Activated T-cell treated with anti-CD3 and anti-CD28 coated beads, Interleukin-2, amount 50 U/mL, for 72 hours (primary cell): ENCODE measurements at regions not wholly inside any gene's neighbourhood (a gene's known extent, or its start where the extent isn't known, plus 50 kb on each side); places are given as distances from the start of the nearest gene placed in this dataset.

ENCODE experiments used
- ATAC-seq, 2 donors: fragments of 150-1000 bp; cut with Tn5 transposase; replicated peaks in 1 of 2; 2 replicates each; pipeline ENCODE4 v1.10.0; 2021; ENCODE audit warnings: moderate library complexity in 2 of 2, mild to moderate bottlenecking in 1 of 2
- DNase-seq, 2 donors: peaks; one replicate each; pipeline ENCODE4 v3.0.0; 2021 to 2022; ENCODE audit warnings: mixed read lengths in 1 of 2
- H3K27ac Mint-ChIP-seq: one replicate; pipeline ENCODE4 v1.8.0; 2022; ENCODE audit warnings: mild to moderate bottlenecking, moderate library complexity, mixed read lengths
- H3K27me3 Mint-ChIP-seq: one replicate; pipeline ENCODE4 v1.8.0; 2022; ENCODE audit warnings: low read depth, mixed read lengths
- H3K36me3 Mint-ChIP-seq, 2 donors: one replicate each; pipeline ENCODE4 v1.8.0; 2022; ENCODE audit warnings: mixed read lengths in 2 of 2, mild to moderate bottlenecking in 1 of 2; ENCODE audit not compliant: insufficient read depth in 2 of 2
- H3K4me1 Mint-ChIP-seq: one replicate; pipeline ENCODE4 v1.8.0; 2022; ENCODE audit warnings: low read depth, mixed read lengths
- H3K4me3 Mint-ChIP-seq, 2 donors: one replicate each; pipeline ENCODE4 v1.8.0; 2022; ENCODE audit warnings: mild to moderate bottlenecking in 2 of 2, mixed read lengths in 2 of 2, moderate library complexity in 2 of 2
- H3K9me3 Mint-ChIP-seq, 2 donors: one replicate each; pipeline ENCODE4 v1.8.0; 2022; ENCODE audit warnings: mixed read lengths in 2 of 2

GRCh38 chr9:28293369-28294090 lies 720.2 kb upstream of the C9orf72 start:
- no peak for ATAC-seq
- H3K36me3 Mint-ChIP-seq = no peaks in the 10 kb centered on the region
- no peak overlapping the region for H3K4me3 Mint-ChIP-seq
- H3K27me3 Mint-ChIP-seq = no peaks in the 10 kb centered on the region
- no peak overlapping the region for H3K27ac Mint-ChIP-seq
- H3K9me3 Mint-ChIP-seq = peaks cover 2 to 4% of the 10 kb centered on the region in 2 donors
- DNase-seq = no peak
- H3K4me1 Mint-ChIP-seq = no peaks in the 10 kb centered on the region

DNA sequence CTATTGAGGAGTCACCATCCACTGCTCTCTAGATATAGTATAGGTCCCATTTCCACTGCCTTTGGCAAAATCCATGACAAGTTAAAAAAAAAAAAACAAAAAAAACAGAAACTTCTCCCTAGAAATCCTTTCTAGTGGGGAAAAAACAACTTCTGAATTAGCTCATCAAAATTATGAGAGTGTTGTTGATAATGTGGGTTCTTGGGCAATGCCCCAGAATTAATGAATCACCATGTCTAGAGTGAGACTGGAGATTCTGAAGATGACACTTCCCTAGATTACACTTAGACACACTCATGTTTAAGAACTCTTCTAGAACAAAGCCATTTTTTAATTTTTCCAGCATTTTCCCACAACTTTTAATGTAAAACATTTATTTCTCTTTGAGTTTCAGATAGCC lies 728.0 kb upstream of the C9orf72 start:
- Mint-ChIP-seq H3K27me3 (no peaks in the 10 kb centered on the region), H3K27ac (no peak overlapping the region), H3K4me3 (no peak overlapping the region), H3K36me3 (no peaks in the 10 kb centered on the region), H3K9me3 (peaks cover 0 to 7% of the 10 kb centered on the region in 2 donors), H3K4me1 (no peaks in the 10 kb centered on the region)
- DNase-seq (no peak), ATAC-seq (no peak)

- Mint-ChIP-seq H3K27ac (no peak overlapping the region), H3K27me3 (no peaks in the 10 kb centered on the region), H3K36me3 (no peaks in the 10 kb centered on the region), H3K9me3 (peaks cover 0 to 2% of the 10 kb centered on the region in 2 donors), H3K4me1 (no peaks in the 10 kb centered on the region), H3K4me3 (no peak overlapping the region)
- ATAC-seq = no peak
- no peak for DNase-seq
Measured at GRCh38 chr9:28317745-28318144, 744.5 kb upstream of the C9orf72 start.

- H3K9me3 Mint-ChIP-seq = peaks cover 0 to 2% of the 10 kb centered on the region in 2 donors
- no peaks in the 10 kb centered on the region for H3K4me1 Mint-ChIP-seq
- no peak for DNase-seq
- no peak overlapping the region for H3K27ac Mint-ChIP-seq
- no peaks in the 10 kb centered on the region for H3K27me3 Mint-ChIP-seq
- no peak for ATAC-seq
- H3K36me3 Mint-ChIP-seq = no peaks in the 10 kb centered on the region
- H3K4me3 Mint-ChIP-seq = no peak overlapping the region
Measured at GRCh38 chr9:28318515-28318914, 745.2 kb upstream of the C9orf72 start.

- H3K27ac Mint-ChIP-seq = no peak overlapping the region
- H3K9me3 Mint-ChIP-seq = peaks cover 0 to 2% of the 10 kb centered on the region in 2 donors
Measured at GRCh38 chr9:28319981-28320380, 746.7 kb upstream of the C9orf72 start.

DNA sequence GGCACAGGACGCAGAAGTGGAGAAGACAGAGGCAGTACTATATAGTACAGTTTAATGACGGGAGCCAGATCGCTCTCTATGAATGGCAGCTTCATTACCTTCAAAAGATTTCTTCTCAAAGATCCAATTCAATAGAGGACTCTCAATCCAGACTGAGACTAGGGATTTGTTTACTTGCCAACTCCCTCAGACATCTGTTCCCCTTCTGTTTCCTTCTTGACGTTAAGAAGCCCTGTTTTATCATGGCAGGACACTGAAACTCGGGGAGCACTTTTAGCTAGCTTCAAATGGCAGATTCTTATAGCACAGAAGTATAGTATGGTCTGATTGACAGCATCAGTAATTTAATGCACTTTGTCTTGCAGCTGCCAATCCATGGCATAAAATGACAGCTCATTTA lies 747.3 kb upstream of the C9orf72 start:
- H3K27me3 Mint-ChIP-seq = no peaks in the 10 kb centered on the region
- no peak overlapping the region for H3K27ac Mint-ChIP-seq
- H3K4me3 Mint-ChIP-seq = no peak overlapping the region
- H3K36me3 Mint-ChIP-seq = no peaks in the 10 kb centered on the region
- H3K4me1 Mint-ChIP-seq = no peaks in the 10 kb centered on the region
- DNase-seq (no peak), ATAC-seq (no peak)
- peaks cover 2 to 3% of the 10 kb centered on the region in 2 donors for H3K9me3 Mint-ChIP-seq

More at GRCh38 chr9:28319981-28320380, 746.7 kb upstream of the C9orf72 start:
- Mint-ChIP-seq H3K4me3 (no peak overlapping the region), H3K27me3 (no peaks in the 10 kb centered on the region), H3K36me3 (no peaks in the 10 kb centered on the region), H3K4me1 (no peaks in the 10 kb centered on the region)
- DNase-seq (no peak), ATAC-seq (no peak)

DNA sequence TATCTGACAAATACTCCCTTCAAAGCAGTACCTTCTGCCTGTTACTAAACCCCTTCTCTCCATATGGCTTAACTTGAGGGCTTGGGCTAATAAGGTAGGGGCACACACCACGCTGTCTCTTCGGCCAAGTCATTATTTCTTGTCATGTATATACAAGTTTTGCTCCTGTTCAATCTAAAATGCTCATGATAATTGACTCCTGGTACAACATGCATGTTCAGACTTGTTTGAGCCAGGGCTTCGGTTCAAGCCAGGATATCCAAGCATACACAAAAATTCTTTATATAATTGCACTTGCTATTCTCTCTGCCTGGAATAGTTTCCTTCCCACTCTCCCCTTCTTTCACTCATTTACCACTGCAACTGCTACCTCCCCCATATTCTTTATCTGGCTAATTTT lies 756.0 kb upstream of the C9orf72 start:
- Mint-ChIP-seq H3K27me3 (no peaks in the 10 kb centered on the region), H3K9me3 (peaks cover 6 to 8% of the 10 kb centered on the region in 2 donors), H3K27ac (no peak overlapping the region), H3K4me3 (no peak overlapping the region), H3K4me1 (no peaks in the 10 kb centered on the region), H3K36me3 (no peaks in the 10 kb centered on the region)
- ATAC-seq (no peak), DNase-seq (no peak)

- no peaks in the 10 kb centered on the region for H3K4me1 Mint-ChIP-seq
- H3K9me3 Mint-ChIP-seq = peaks cover 0 to 8% of the 10 kb centered on the region in 2 donors
- ATAC-seq = no peak
- H3K27me3 Mint-ChIP-seq = no peaks in the 10 kb centered on the region
- DNase-seq = no peak
- no peak overlapping the region for H3K4me3 Mint-ChIP-seq
- H3K27ac Mint-ChIP-seq = no peak overlapping the region
- H3K36me3 Mint-ChIP-seq = no peaks in the 10 kb centered on the region
Measured at GRCh38 chr9:28332648-28333047, 759.4 kb upstream of the C9orf72 start.

DNA sequence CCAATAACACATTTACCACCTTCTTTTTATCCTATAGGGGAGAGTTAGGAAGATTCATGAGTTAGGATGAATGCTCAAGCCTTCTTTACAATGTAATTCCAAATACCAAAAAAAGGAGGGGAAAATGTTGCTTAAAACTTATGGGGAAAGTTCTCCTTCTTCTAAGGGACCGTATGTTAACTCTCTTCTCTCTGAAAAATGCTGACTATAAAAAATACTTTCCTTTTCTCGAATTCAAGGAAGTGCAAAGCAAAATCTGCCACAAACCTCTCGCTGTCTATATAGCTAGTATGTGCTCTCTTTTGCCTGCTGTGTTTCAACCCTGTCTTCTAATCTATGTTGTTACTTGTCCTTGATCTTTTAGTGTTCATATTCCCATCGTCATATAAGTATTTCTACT lies 768.6 kb upstream of the C9orf72 start:
- H3K27me3 Mint-ChIP-seq = no peaks in the 10 kb centered on the region
- H3K4me1 Mint-ChIP-seq = no peaks in the 10 kb centered on the region
- H3K36me3 Mint-ChIP-seq = no peaks in the 10 kb centered on the region
- ATAC-seq = no peak
- H3K9me3 Mint-ChIP-seq = peaks cover 2 to 3% of the 10 kb centered on the region in 2 donors
- no peak for DNase-seq
- no peak overlapping the region for H3K4me3 Mint-ChIP-seq
- H3K27ac Mint-ChIP-seq = no peak overlapping the region

- ATAC-seq = no peak
- peaks cover 3 to 6% of the 10 kb centered on the region in 2 donors for H3K9me3 Mint-ChIP-seq
- DNase-seq = no peak
- H3K36me3 Mint-ChIP-seq = no peaks in the 10 kb centered on the region
- no peak overlapping the region for H3K4me3 Mint-ChIP-seq
- H3K27me3 Mint-ChIP-seq = no peaks in the 10 kb centered on the region
- no peaks in the 10 kb centered on the region for H3K4me1 Mint-ChIP-seq
- no peak overlapping the region for H3K27ac Mint-ChIP-seq
Measured at GRCh38 chr9:28342815-28343338, 769.6 kb upstream of the C9orf72 start.

DNA sequence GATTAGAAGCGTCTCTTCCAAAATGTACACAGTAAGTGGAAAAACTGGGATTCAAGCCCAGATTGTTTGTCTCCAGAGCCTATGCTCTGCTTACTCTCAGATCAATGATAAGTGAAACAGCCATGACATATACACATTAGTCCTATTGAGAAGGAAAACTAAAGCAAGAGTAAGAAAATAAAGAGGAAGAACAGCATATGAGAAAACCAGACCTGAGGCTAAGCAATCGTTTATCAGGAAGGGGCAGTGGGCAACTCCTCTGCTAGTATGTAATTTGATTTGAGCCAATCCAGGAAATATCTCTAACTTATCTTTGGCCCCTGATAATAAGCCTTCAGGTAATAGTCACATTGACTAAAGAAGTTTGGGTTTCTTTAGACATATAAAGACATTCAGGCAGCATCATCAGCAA lies 789.9 kb upstream of the C9orf72 start:
- Mint-ChIP-seq H3K27ac (no peak overlapping the region), H3K4me3 (no peak overlapping the region), H3K4me1 (no peaks in the 10 kb centered on the region), H3K9me3 (peaks cover 8 to 10% of the 10 kb centered on the region in 2 donors), H3K36me3 (peaks cover 0 to 2% of the 10 kb centered on the region in 2 donors), H3K27me3 (no peaks in the 10 kb centered on the region)
- no peak for DNase-seq
- ATAC-seq = no peak

GRCh38 chr9:28365020-28365640 lies 791.8 kb upstream of the C9orf72 start:
- no peak for ATAC-seq
- Mint-ChIP-seq H3K4me3 (no peak overlapping the region), H3K36me3 (peaks cover 0 to 2% of the 10 kb centered on the region in 2 donors), H3K27me3 (no peaks in the 10 kb centered on the region), H3K4me1 (no peaks in the 10 kb centered on the region), H3K27ac (no peak overlapping the region), H3K9me3 (peaks cover 8 to 10% of the 10 kb centered on the region in 2 donors)
- no peak for DNase-seq

GRCh38 chr9:28365728-28366127 lies 792.4 kb upstream of the C9orf72 start:
- Mint-ChIP-seq H3K4me1 (no peaks in the 10 kb centered on the region), H3K4me3 (no peak overlapping the region), H3K27me3 (no peaks in the 10 kb centered on the region), H3K27ac (no peak overlapping the region), H3K36me3 (peaks cover 0 to 2% of the 10 kb centered on the region in 2 donors), H3K9me3 (peaks cover 8 to 10% of the 10 kb centered on the region in 2 donors)
- no peak for DNase-seq
- no peak for ATAC-seq
